Motor neuron (in vitro differentiated cells): ENCODE measurements at regions not wholly inside any gene's neighbourhood (a gene's known extent, or its start where the extent isn't known, plus 50 kb on each side); places are given as distances from the start of the nearest gene placed in this dataset.
A peak's percentile ranks its signal among the peaks of the same experiment; 100 is the strongest.

Source experiments
- ATAC-seq, 8 experiments: fragments of 200-7000 bp; cut with Tn5 transposase; replicated peaks in 6 of 8; 2 replicates each; pipeline ENCODE4 v1.8.0; 2021; ENCODE audit warnings: mild to moderate bottlenecking in 8 of 8, moderate library complexity in 8 of 8
- H3K27ac ChIP-seq, 2 donors: fragments of 250-450 bp; sonication (Bioruptor Pico); 2 replicates each; pipeline ENCODE4 v1.9.0; 2021; ENCODE audit warnings: antibody characterized with exemption in 2 of 2, mild to moderate bottlenecking in 2 of 2, moderate library complexity in 1 of 2
- H3K4me1 ChIP-seq, 2 donors: fragments of 250-450 bp; sonication (Bioruptor Pico); replicated peaks in 1 of 2; 2 replicates each; pipeline ENCODE4 v1.6.1; 2021; ENCODE audit warnings: antibody characterized with exemption in 2 of 2, mild to moderate bottlenecking in 2 of 2, moderate library complexity in 1 of 2
- H3K4me3 ChIP-seq, 5 donors: fragments of 250-450 bp; sonication (Bioruptor Pico); 2 replicates each; pipeline ENCODE4 v1.9.0; 2021; ENCODE audit warnings: antibody characterized with exemption in 5 of 5, mild to moderate bottlenecking in 5 of 5, moderate library complexity in 4 of 5
- WGBS, 10 experiments: fragments of 450-650 bp; shearing (Covaris generic); methylation state at CpG; one replicate each; pipeline ENCODE4 v1.0.0; 2022; 5-methylcytosine and 5-hydroxymethylcytosine counted together
- in situ Hi-C, 9 experiments: fragments of 400-800 bp; cut with MboI; loops; one replicate each; pipeline ENCODE4 v1.15.0; 2021; ENCODE audit warnings: low sequenced_read_pairs in 9 of 9, low pct_unique_long_range_greater_than_20kb in 2 of 9; ENCODE audit not compliant: unreplicated experiment in 9 of 9

DNA sequence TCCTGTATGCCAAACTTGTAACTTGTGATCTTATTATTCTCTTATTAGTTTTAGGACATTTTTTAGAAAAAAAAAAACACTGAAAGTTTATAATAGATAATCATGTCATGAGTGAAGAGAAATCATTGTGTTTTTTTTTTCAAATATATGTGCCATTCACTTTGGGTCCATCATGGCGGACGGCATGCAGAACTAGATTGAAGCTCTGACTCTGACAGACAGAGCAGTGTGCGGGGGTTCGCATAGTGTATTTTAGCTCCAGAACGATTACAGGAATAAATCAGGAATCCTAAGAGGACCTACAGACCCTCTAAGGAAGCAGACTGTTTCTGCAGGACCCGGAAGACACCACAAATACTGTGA, 484.4 kb upstream of the REG3G start:
- no peak overlapping the region for H3K4me3 ChIP-seq
- H3K27ac ChIP-seq = no peak overlapping the region
- in situ Hi-C loops = no loop called here
- no peaks in the 10 kb centered on the region for H3K4me1 ChIP-seq
- WGBS, 10 experiments = 37 to 100% (median 76%) methylated on average over 3 to 6 of the region's 6 CpGs; no CpG with 5 or more reads in 1 of the 10 experiments
- no peak for ATAC-seq

- Histone ChIP-seq H3K4me3 (no peak overlapping the region), H3K27ac (no peak overlapping the region), H3K4me1 (no peaks in the 10 kb centered on the region)
- ATAC-seq = peak in 1 of 8 experiments; percentile 65
- in situ Hi-C loops = no loop called here
- WGBS, 10 experiments = 33 to 100% (median 67%) methylated on average over 1 to 9 of the region's 17 CpGs; no CpG with 5 or more reads in 1 of the 10 experiments
Measured at GRCh38 chr2:78541451-78542267, 483.8 kb upstream of the REG3G start.

- in situ Hi-C loops = no loop called here
- no peaks in the 10 kb centered on the region for H3K4me1 ChIP-seq
- H3K4me3 ChIP-seq = no peak overlapping the region
- no peak for ATAC-seq
- 12 to 100% (median 90%) methylated on average over 2 to 11 of the region's 14 CpGs for WGBS, 10 experiments
- no peak overlapping the region for H3K27ac ChIP-seq
Measured at GRCh38 chr2:78546843-78547242, 478.7 kb upstream of the REG3G start.

DNA sequence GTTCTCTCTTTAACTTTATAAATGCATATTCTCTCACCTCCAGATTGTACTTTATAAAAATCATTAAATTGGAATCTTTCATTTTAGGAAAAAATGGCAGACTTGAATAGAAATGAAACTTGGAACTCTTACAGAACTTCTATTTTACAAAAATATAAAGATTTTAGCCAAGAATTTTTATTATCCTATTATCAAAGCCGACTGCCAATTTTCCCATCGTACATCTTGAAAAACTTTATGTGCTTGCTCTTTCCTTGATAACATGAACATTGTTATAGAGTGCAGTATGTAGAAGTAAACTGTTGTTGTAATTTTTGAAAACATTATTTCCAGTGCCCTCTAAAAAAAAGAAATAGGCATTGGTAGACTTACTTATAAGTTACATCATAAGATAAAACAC, 475.7 kb upstream of the REG3G start:
- no peaks in the 10 kb centered on the region for H3K4me1 ChIP-seq
- no peak overlapping the region for H3K27ac ChIP-seq
- no peak for ATAC-seq
- 5 to 100% (median 96%) methylated on average over 2 of the region's 2 CpGs; no CpG with 5 or more reads in 1 of the 10 experiments for WGBS, 10 experiments
- in situ Hi-C loops = no loop called here
- H3K4me3 ChIP-seq = no peak overlapping the region

DNA sequence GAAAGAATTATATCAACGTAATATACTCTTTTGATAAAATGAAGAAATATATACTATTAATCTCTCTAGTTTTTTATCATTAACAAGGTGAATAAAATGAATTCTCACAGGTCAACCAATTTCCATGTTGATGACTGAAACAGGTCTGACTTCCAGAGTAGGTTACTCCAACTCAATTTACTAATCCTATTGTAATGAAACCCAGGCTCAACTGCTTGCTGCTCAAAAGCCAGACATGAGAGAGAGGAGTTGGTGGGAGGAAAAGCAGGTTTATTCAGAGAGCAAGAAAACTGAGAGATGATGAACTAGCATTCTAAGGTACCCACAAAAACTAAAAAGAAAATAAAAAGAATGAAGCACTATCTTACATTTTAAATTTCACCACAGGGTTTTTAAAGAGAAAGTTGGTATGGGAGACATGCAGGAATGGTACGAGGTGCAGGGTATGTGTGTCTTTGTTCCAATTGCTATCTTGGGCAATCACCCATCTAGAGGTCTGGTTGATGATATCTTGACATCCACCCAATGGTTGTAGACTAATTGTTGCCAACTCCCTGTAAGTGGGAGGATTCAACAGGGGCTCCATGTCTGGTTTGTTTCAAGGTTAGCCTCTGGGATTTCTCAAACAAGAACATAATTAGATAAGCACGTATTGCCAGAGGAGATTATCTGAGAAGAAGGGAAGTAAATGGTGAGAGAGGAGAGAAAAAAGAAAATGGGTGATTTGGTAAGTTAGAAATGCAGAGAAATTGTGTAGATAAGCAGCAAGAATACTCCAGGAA, 471.4 kb upstream of the REG3G start:
- WGBS, 10 experiments = 0 to 100% (median 76%) methylated on average over 2 to 3 of the region's 3 CpGs
- H3K27ac ChIP-seq = no peak overlapping the region
- no peaks in the 10 kb centered on the region for H3K4me1 ChIP-seq
- H3K4me3 ChIP-seq = no peak overlapping the region
- in situ Hi-C loops = no loop called here
- ATAC-seq = no peak

GRCh38 chr2:78561876-78562275, 463.6 kb upstream of the REG3G start:
- in situ Hi-C loops = no loop called here
- no peak for ATAC-seq
- H3K4me1 ChIP-seq = no peaks in the 10 kb centered on the region

DNA sequence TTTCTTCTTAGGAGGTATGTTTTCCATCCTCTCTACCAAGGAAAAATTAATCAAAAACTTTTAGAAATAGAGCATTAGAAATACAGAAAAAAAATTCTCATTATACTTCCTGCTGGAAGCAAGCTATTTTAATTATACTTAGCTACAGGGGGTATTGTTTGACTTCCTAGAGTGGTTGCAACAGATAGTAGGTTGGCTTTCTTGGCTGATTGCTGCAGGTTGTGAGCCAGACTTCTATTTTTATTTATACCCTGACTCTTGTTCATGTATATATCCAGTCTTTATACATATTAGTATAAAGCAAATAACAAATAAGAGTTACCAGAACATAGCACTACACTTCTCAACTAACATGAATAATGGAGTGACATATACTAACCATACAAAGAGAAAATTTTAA, 460.8 kb upstream of the REG3G start:
- Histone ChIP-seq H3K4me3 (no peak overlapping the region), H3K27ac (no peak overlapping the region), H3K4me1 (peaks cover 11 to 16% of the 10 kb centered on the region in 2 donors)
- in situ Hi-C loops = no loop called here
- no peak for ATAC-seq

More at GRCh38 chr2:78561876-78562275, 463.6 kb upstream of the REG3G start:
- Histone ChIP-seq H3K4me3 (no peak overlapping the region), H3K27ac (no peak overlapping the region)

DNA sequence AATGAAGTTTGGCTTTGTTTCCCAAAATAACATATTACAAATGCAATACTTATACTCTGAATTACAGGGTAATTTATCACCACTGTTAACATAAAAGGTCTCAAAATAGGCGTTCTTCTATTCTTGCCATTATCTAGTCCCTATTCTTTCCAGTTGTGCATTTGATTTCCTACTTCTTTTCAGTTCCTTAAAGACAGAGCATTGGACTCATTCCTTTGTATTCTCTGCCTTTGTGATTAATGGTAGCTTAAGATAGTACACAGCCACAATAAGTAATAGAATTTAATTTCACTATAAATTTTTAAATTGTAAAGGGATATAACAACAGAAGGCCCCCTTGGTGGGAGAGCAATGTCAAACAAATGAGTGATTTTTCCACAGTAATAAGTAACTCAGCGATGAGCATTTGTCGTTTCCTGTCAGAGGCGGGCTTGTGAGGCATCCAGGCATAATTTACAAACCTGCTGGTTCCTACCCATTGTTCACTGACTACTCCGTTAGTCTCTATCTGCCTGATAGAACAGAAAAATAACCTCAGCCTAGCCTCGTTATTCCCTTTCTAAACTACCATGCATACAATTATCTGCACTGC, 456.6 kb upstream of the REG3G start:
- in situ Hi-C loops = no loop called here
- Histone ChIP-seq H3K4me1 (peaks cover 15 to 19% of the 10 kb centered on the region in 2 donors), H3K4me3 (no peak overlapping the region), H3K27ac (no peak overlapping the region)
- peak in 5 of 8 experiments; percentile 89 to 93 (median 90) for ATAC-seq
- WGBS, 10 experiments = 0 to 72% (median 10%) methylated on average over 2 to 6 of the region's 6 CpGs

- in situ Hi-C loops = no loop called here
- H3K4me3 ChIP-seq = no peak overlapping the region
- peaks cover 0 to 4% of the 10 kb centered on the region in 2 donors for H3K4me1 ChIP-seq
- no peak overlapping the region for H3K27ac ChIP-seq
- no peak for ATAC-seq
Measured at GRCh38 chr2:78576409-78576808, 449.1 kb upstream of the REG3G start.

- Histone ChIP-seq H3K27ac (no peak overlapping the region), H3K4me3 (no peak overlapping the region), H3K4me1 (peaks cover 0 to 3% of the 10 kb centered on the region in 2 donors)
- in situ Hi-C loops = no loop called here
- peak in 1 of 8 experiments; percentile 98 for ATAC-seq
- WGBS, 10 experiments = 0 to 100% (median 66%) methylated on average over 1 to 3 of the region's 3 CpGs; no CpG with 5 or more reads in 1 of the 10 experiments
Measured at GRCh38 chr2:78585871-78586270, 439.6 kb upstream of the REG3G start.

- peaks cover 0 to 4% of the 10 kb centered on the region in 2 donors for H3K4me1 ChIP-seq
- no peak overlapping the region for H3K4me3 ChIP-seq
- 0 to 100% (median 40%) methylated on average over 1 of the region's 1 CpG; no CpG with 5 or more reads in 1 of the 10 experiments for WGBS, 10 experiments
- in situ Hi-C loops = no loop called here
- no peak overlapping the region for H3K27ac ChIP-seq
- ATAC-seq = peak in 1 of 8 experiments; percentile 67
Measured at GRCh38 chr2:78586316-78586715, 439.2 kb upstream of the REG3G start.

DNA sequence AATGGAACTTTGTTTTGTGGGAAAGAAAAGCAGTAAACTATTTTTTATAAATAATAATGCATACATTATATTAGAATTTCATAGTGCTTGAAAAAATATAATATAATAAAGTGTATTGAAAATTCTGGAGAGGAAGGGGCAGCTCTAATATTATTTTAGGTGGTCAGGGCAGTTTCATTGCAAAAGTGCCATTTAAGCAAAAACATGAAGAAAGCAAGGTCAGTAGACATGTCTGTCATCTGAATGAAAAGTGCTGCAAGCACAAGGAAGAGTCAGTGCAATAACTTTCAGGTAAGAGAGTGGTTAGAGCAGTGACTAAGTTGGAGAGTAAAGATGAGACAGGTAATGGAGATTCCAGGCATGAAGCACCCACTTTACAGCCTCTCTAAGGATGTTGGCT, 435.6 kb upstream of the REG3G start:
- in situ Hi-C loops = no loop called here
- Histone ChIP-seq H3K27ac (no peak overlapping the region), H3K4me3 (no peak overlapping the region), H3K4me1 (peaks cover 0 to 4% of the 10 kb centered on the region in 2 donors)
- ATAC-seq = no peak

- ATAC-seq = peak in 3 of 8 experiments; percentile 52 to 67 (median 54)
- H3K27ac ChIP-seq = no peak overlapping the region
- 25 to 100% (median 73%) methylated on average over 1 to 3 of the region's 3 CpGs; no CpG with 5 or more reads in 4 of the 10 experiments for WGBS, 10 experiments
- no peak overlapping the region for H3K4me3 ChIP-seq
- in situ Hi-C loops = no loop called here
- peaks cover 0 to 4% of the 10 kb centered on the region in 2 donors for H3K4me1 ChIP-seq
Measured at GRCh38 chr2:78592491-78592890, 433.0 kb upstream of the REG3G start.
